Keratinocyte (primary cell): ENCODE measurements at regions not wholly inside any gene's neighbourhood (a gene's known extent, or its start where the extent isn't known, plus 50 kb on each side); places are given as distances from the start of the nearest gene placed in this dataset.

Experiments used
- DNase-seq: peaks from one replicate; pipeline ENCODE4 v3.0.0-alpha.2; 2011; ENCODE audit warnings: low read depth, missing footprints, low spot score
- FAIRE-seq: peaks from 2 replicates; lab custom pipeline; 2011; peaks lifted over from hg19 to GRCh38; lab: Jason Lieb, UNC
- H2AFZ ChIP-seq: 2 replicates; pipeline ENCODE4 v1.6.0; 2012; ENCODE audit warnings: low read length, control low read depth, inconsistent platforms; ENCODE audit not compliant: control insufficient read depth
- H3K27ac ChIP-seq: 2 replicates; pipeline ENCODE4 v1.5.1; 2011; ENCODE audit warnings: low read length; ENCODE audit not compliant: control insufficient read depth, insufficient read depth
- H3K27me3 ChIP-seq: 3 replicates; pipeline ENCODE4 v1.6.0; 2011; ENCODE audit warnings: low read length; ENCODE audit not compliant: control insufficient read depth, insufficient read depth; ENCODE audit errors: extremely low read depth
- H3K36me3 ChIP-seq, 2 experiments: 2 replicates in 1 of 2; 3 replicates in 1 of 2; pipeline ENCODE4 v1.5.1; 2011; ENCODE audit warnings: low read length in 2 of 2, mild to moderate bottlenecking in 1 of 2; ENCODE audit not compliant: control insufficient read depth in 2 of 2, insufficient read depth in 2 of 2; ENCODE audit errors: extremely low read depth in 1 of 2
- H3K4me1 ChIP-seq: 3 replicates; pipeline ENCODE4 v1.5.1; 2011; ENCODE audit warnings: low read length; ENCODE audit not compliant: control insufficient read depth, insufficient read depth; ENCODE audit errors: extremely low read depth
- H3K4me2 ChIP-seq: 3 replicates; pipeline ENCODE4 v1.6.0; 2011; ENCODE audit warnings: low read depth, low read length; ENCODE audit not compliant: control insufficient read depth, insufficient read depth; ENCODE audit errors: extremely low read depth
- H3K4me3 ChIP-seq, 3 experiments: fragments of 200-600 bp in 1 of 3; sonication (generic) in 1 of 3; 2 replicates in 2 of 3; 3 replicates in 1 of 3; pipeline ENCODE4 v1.5.1; 2011 to 2016; ENCODE audit warnings: low read length in 3 of 3, mild to moderate bottlenecking in 3 of 3, control low read depth in 2 of 3, inconsistent platforms in 1 of 3, low read depth in 1 of 3, mixed read lengths in 1 of 3, mixed run types in 1 of 3, moderate library complexity in 1 of 3; ENCODE audit not compliant: control insufficient read depth in 2 of 3, insufficient read depth in 2 of 3; ENCODE audit errors: extremely low read depth in 1 of 3
- H3K79me2 ChIP-seq: 2 replicates; pipeline ENCODE4 v1.6.0; 2012; ENCODE audit warnings: low read length; ENCODE audit not compliant: control insufficient read depth, insufficient read depth
- H3K9ac ChIP-seq: 3 replicates; pipeline ENCODE4 v1.6.0; 2011; ENCODE audit warnings: low read length; ENCODE audit not compliant: control insufficient read depth, insufficient read depth; ENCODE audit errors: extremely low read depth
- H3K9me1 ChIP-seq: 3 replicates; pipeline ENCODE4 v1.6.0; 2011; ENCODE audit warnings: low read length; ENCODE audit not compliant: control insufficient read depth, insufficient read depth; ENCODE audit errors: extremely low read depth
- H3K9me3 ChIP-seq: 2 replicates; pipeline ENCODE4 v1.5.1; 2012; ENCODE audit warnings: low read depth, low read length; ENCODE audit not compliant: control insufficient read depth
- H4K20me1 ChIP-seq: 3 replicates; pipeline ENCODE4 v1.6.0; 2011; ENCODE audit warnings: low read length; ENCODE audit not compliant: control insufficient read depth, insufficient read depth; ENCODE audit errors: extremely low read depth
- EZH2 ChIP-seq: IDR thresholded peaks from one replicate; pipeline ENCODE4 v1.6.1; 2012; ENCODE audit warnings: inconsistent platforms, mild to moderate bottlenecking, low read length, moderate library complexity
- dilution Hi-C: fragments of 300-500 bp; cut with MboI; formaldehyde crosslinking; loops from one replicate; pipeline ENCODE4 v1.7.0; 2020; ENCODE audit warnings: low sequenced_read_pairs; ENCODE audit not compliant: extremely low pct_ligation_motif_present
- TF ChIP-seq, protein P1 (sequence below), 3 experiments: IDR thresholded peaks in 1 of 3; conservative IDR thresholded peaks in 1 of 3; optimal IDR thresholded peaks in 1 of 3; 2 replicates in 2 of 3; 3 replicates in 1 of 3; pipeline versions ENCODE3 to v1.5.1; 2011; ENCODE audit warnings: low read length in 3 of 3, mild to moderate bottlenecking in 3 of 3, moderate library complexity in 2 of 3, control low read depth in 1 of 3, inconsistent platforms in 1 of 3; ENCODE audit not compliant: insufficient read depth in 2 of 3; ENCODE audit errors: extremely low read depth in 1 of 3

GRCh38 chr19:28332351-28332750 lies 880.6 kb downstream of the UQCRFS1 start:
- Histone ChIP-seq H3K9ac (no peak overlapping the region), H2AFZ (no peak overlapping the region), H3K27ac (no peak overlapping the region), H4K20me1 (no peaks in the 10 kb centered on the region), H3K4me1 (no peaks in the 10 kb centered on the region), H3K9me1 (no peaks in the 10 kb centered on the region), H3K4me2 (no peak overlapping the region), H3K9me3 (peaks cover 8% of the 10 kb centered on the region), H3K27me3 (no peaks in the 10 kb centered on the region), H3K36me3 (no peaks in the 10 kb centered on the region), H3K4me3 (no peak overlapping the region), H3K79me2 (no peaks in the 10 kb centered on the region)
- dilution Hi-C loops = no loop called here
- DNase-seq (no peak), FAIRE-seq (no peak)
- no peak for TF ChIP-seq EZH2
- TF ChIP-seq, protein P1, sequence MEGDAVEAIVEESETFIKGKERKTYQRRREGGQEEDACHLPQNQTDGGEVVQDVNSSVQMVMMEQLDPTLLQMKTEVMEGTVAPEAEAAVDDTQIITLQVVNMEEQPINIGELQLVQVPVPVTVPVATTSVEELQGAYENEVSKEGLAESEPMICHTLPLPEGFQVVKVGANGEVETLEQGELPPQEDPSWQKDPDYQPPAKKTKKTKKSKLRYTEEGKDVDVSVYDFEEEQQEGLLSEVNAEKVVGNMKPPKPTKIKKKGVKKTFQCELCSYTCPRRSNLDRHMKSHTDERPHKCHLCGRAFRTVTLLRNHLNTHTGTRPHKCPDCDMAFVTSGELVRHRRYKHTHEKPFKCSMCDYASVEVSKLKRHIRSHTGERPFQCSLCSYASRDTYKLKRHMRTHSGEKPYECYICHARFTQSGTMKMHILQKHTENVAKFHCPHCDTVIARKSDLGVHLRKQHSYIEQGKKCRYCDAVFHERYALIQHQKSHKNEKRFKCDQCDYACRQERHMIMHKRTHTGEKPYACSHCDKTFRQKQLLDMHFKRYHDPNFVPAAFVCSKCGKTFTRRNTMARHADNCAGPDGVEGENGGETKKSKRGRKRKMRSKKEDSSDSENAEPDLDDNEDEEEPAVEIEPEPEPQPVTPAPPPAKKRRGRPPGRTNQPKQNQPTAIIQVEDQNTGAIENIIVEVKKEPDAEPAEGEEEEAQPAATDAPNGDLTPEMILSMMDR (optimal IDR thresholded peaks at IDR 0.05 in 1 of 3, IDR thresholded peaks at IDR 0.05 in 1 of 3, conservative IDR thresholded peaks at IDR 0.05 in 1 of 3; ENCODE audit: extremely low read depth in 1 of 3, insufficient read depth in 2 of 3, low read length in 3 of 3) = no peak

GRCh38 chr19:28331596-28331995 lies 881.4 kb downstream of the UQCRFS1 start:
- FAIRE-seq (no peak), DNase-seq (no peak)
- no peak overlapping the region for H3K4me2 ChIP-seq

More at GRCh38 chr19:28331596-28331995, 881.4 kb downstream of the UQCRFS1 start:
- Histone ChIP-seq H3K9me3 (peaks cover 8% of the 10 kb centered on the region), H3K27me3 (no peaks in the 10 kb centered on the region), H3K27ac (no peak overlapping the region), H3K4me3 (no peak overlapping the region), H3K9ac (no peak overlapping the region), H4K20me1 (no peaks in the 10 kb centered on the region), H2AFZ (no peak overlapping the region), H3K9me1 (no peaks in the 10 kb centered on the region), H3K4me1 (no peaks in the 10 kb centered on the region), H3K36me3 (no peaks in the 10 kb centered on the region), H3K79me2 (no peaks in the 10 kb centered on the region)
- TF ChIP-seq EZH2 = no peak
- TF ChIP-seq, protein P1 (optimal IDR thresholded peaks at IDR 0.05 in 1 of 3, IDR thresholded peaks at IDR 0.05 in 1 of 3, conservative IDR thresholded peaks at IDR 0.05 in 1 of 3; ENCODE audit: extremely low read depth in 1 of 3, insufficient read depth in 2 of 3, low read length in 3 of 3) = no peak
- dilution Hi-C loops = no loop called here
